ENCODE measurements at regions not wholly inside any gene's neighbourhood (a gene's known extent, or its start where the extent isn't known, plus 50 kb on each side); places are given as distances from the start of the nearest gene placed in this dataset.

DNA sequence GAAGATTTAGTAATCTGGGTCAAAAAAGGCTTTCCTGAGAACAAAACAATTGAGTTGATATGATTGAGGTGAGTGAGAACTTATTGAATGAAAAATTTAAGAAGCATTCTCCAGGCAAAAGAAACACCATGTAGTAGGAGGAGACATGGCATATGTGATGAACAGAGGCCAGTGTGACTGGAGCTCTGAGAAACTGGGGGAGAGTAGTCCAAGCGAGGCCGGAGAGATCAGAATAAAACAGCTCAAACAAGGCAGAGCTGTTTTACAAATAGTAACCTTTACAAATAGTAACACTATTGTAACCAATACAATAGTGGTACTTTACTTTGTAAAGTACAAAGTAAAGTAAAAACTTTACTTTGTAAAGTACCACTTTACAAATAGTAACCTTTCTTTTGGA lies 1159.1 kb downstream of the PCDH9 start:
- Mint-ChIP-seq H3K27me3 (no peaks in the 10 kb centered on the region), H3K36me3 (ENCODE audit: low read depth) (no peaks in the 10 kb centered on the region), H3K9me3 (peaks cover 4% of the 10 kb centered on the region), H3K27ac (no peak overlapping the region), H3K4me3 (no peak overlapping the region), H3K4me1 (no peaks in the 10 kb centered on the region)
- no peak for DNase-seq
- no peak for ATAC-seq

- no peak for ATAC-seq
- H3K27ac Mint-ChIP-seq, result no peak overlapping the region
- H3K4me3 Mint-ChIP-seq, result no peak overlapping the region
- no peaks in the 10 kb centered on the region for H3K4me1 Mint-ChIP-seq
- H3K9me3 Mint-ChIP-seq, result peaks cover 4% of the 10 kb centered on the region
- no peaks in the 10 kb centered on the region for H3K27me3 Mint-ChIP-seq
- DNase-seq, result no peak
- no peaks in the 10 kb centered on the region for H3K36me3 Mint-ChIP-seq (ENCODE audit: low read depth)
Measured at GRCh38 chr13:66069570-66069969, 1160.6 kb downstream of the PCDH9 start.

GRCh38 chr13:66068683-66069082 lies 1161.5 kb downstream of the PCDH9 start:
- ATAC-seq, result no peak
- DNase-seq, result no peak
- Mint-ChIP-seq H3K27me3 (no peaks in the 10 kb centered on the region), H3K9me3 (peaks cover 4% of the 10 kb centered on the region), H3K4me3 (no peak overlapping the region), H3K4me1 (no peaks in the 10 kb centered on the region), H3K27ac (no peak overlapping the region), H3K36me3 (ENCODE audit: low read depth) (no peaks in the 10 kb centered on the region)

DNA sequence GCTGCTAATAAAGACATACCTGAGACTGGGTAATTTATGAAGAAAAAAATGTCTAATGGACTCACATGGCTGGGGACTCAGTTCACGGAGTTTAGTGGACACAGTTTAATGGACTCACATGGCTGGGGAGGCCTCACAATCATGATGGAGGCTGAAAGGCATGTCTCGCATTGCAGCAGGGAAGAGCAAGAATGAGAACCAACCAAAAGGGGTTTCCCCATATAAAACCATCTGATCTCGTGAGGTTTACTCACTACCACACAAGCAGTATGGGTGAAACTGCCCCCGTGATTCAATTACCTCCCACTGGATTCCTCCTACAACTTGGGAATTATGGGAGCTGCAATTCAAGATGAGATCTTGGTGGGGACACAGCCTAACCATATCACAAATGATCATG lies 1181.2 kb downstream of the PCDH9 start:
- Mint-ChIP-seq H3K9me3 (peaks cover 5% of the 10 kb centered on the region), H3K27ac (no peak overlapping the region), H3K4me3 (no peak overlapping the region), H3K36me3 (ENCODE audit: low read depth) (no peaks in the 10 kb centered on the region), H3K27me3 (no peaks in the 10 kb centered on the region), H3K4me1 (no peaks in the 10 kb centered on the region)
- DNase-seq (no peak), ATAC-seq (no peak)

DNA sequence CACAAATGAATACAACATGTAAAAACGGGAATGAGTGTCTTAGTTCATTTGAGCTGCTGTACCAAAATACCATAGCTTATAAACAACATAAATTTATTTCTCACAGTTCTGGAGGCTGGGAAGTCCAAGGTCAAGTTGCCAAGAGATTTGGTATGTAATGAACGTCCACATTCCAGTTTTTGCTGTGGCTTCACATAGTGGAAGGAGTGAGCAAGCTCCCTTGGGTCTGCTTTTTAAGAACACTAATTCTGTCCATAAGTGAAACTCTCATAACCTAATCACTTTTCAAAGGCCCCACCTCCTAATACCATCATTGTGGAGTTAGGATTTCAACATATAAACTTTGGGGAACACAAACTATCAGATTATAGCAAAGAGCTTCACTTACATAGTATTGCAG lies 1189.6 kb downstream of the PCDH9 start:
- no peak for ATAC-seq
- no peak overlapping the region for H3K4me3 Mint-ChIP-seq
- no peaks in the 10 kb centered on the region for H3K4me1 Mint-ChIP-seq
- no peak overlapping the region for H3K27ac Mint-ChIP-seq
- no peak for DNase-seq
- no peaks in the 10 kb centered on the region for H3K36me3 Mint-ChIP-seq (ENCODE audit: low read depth)
- no peaks in the 10 kb centered on the region for H3K9me3 Mint-ChIP-seq
- H3K27me3 Mint-ChIP-seq, result no peaks in the 10 kb centered on the region

DNA sequence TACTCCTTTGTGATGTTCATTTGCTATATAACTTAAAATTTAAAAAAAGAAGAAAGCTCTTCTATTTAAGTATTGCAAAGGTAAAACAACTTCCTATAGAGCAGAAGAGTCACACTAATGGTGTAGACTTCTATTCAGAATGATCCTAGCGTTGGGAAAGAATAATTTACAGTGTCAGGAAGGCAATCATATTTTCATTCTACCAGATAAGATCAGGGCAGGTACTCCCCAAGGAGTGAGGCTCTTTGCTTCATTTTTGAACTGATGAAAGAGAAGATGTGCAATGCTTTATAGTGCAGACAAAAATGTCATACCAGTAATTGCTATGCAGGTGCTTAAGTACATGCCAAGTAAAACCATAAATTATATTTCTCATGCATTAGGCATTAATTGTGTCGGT lies 1193.0 kb downstream of the PCDH9 start:
- Mint-ChIP-seq H3K4me1 (no peaks in the 10 kb centered on the region), H3K9me3 (peaks cover 13% of the 10 kb centered on the region), H3K4me3 (no peak overlapping the region), H3K27me3 (no peaks in the 10 kb centered on the region), H3K36me3 (ENCODE audit: low read depth) (no peaks in the 10 kb centered on the region), H3K27ac (no peak overlapping the region)
- DNase-seq (no peak), ATAC-seq (no peak)

DNA sequence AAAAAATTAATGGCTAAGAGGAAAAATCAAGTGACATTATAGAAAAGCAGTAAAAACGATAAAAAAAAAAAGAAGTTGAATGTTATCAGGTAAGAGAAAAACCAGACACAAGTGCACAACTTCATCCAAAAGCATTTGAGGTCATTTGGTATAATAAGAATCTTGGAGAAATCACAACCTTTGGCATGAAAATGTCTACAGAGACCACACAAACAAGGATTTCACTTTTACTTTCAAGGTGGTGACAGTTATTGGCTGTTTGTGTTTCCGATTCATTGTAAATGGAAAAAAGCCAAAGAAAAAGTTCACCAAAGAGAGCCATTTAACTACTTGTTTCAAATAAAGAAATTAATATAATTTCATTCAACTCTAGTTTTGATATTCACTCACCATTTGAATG lies 1193.5 kb downstream of the PCDH9 start:
- H3K27me3 Mint-ChIP-seq, result no peaks in the 10 kb centered on the region
- H3K27ac Mint-ChIP-seq, result no peak overlapping the region
- H3K9me3 Mint-ChIP-seq, result peaks cover 13% of the 10 kb centered on the region
- DNase-seq (no peak), ATAC-seq (no peak)
- H3K4me1 Mint-ChIP-seq, result no peaks in the 10 kb centered on the region
- no peak overlapping the region for H3K4me3 Mint-ChIP-seq
- H3K36me3 Mint-ChIP-seq (ENCODE audit: low read depth), result no peaks in the 10 kb centered on the region

DNA sequence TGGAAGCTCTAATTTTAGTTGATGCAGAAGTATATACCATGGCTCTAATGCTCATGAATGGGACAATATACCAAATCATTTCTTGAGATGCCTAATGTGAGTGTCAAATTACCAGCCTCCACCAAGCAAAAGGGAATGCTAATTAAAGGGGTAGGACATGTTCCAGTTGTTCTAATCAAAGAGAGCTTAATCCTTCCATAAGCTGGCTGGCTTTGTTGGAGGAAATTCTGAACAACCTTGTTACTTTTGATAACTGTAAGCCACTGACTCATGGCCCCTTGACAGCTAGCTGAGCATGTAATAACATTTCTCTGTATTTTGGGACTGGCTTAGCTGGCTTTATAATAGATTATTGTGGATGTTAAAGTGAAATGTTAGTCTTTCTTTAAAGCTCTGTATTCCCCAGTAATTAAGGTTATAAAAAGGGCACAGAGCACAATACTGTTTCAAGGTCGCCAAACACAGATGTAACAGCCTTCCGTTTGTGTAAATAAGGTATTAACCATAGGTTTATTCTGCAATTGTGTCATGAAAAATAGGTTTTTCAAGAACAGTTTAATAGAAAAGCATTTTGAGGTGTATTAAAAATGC lies 1194.0 kb downstream of the PCDH9 start:
- DNase-seq (no peak), ATAC-seq (no peak)
- Mint-ChIP-seq H3K4me1 (no peaks in the 10 kb centered on the region), H3K36me3 (ENCODE audit: low read depth) (no peaks in the 10 kb centered on the region), H3K27me3 (no peaks in the 10 kb centered on the region), H3K9me3 (peaks cover 13% of the 10 kb centered on the region), H3K27ac (no peak overlapping the region), H3K4me3 (no peak overlapping the region)

DNA sequence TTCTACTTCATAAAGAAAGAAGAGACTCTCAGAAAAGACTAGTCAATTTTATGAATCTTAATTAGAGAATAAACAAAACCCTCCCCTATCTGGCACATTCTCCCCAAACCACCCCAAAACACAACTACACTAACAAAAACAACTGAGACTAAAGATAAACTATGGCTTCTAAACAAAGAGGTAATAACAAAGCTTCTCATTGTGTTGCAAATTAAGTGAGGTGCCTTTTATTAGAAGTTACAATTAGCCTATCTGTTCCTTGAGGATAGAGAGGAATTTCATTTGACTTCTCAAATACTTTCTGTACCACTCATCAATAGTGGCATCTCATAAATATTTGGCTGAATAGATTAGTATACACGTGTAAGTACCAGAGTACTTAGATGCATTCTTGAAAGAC lies 1196.2 kb downstream of the PCDH9 start:
- Mint-ChIP-seq H3K36me3 (ENCODE audit: low read depth) (no peaks in the 10 kb centered on the region), H3K9me3 (peaks cover 13% of the 10 kb centered on the region), H3K4me1 (no peaks in the 10 kb centered on the region), H3K27ac (no peak overlapping the region), H3K4me3 (no peak overlapping the region), H3K27me3 (no peaks in the 10 kb centered on the region)
- ATAC-seq (no peak), DNase-seq (no peak)

GRCh38 chr13:66021846-66022245 lies 1208.3 kb downstream of the PCDH9 start:
- H3K36me3 Mint-ChIP-seq (ENCODE audit: low read depth), result no peaks in the 10 kb centered on the region
- no peak overlapping the region for H3K27ac Mint-ChIP-seq
- H3K27me3 Mint-ChIP-seq, result no peaks in the 10 kb centered on the region
- no peak overlapping the region for H3K4me3 Mint-ChIP-seq
- peaks cover 4% of the 10 kb centered on the region for H3K9me3 Mint-ChIP-seq
- no peak for ATAC-seq
- no peak for DNase-seq
- no peaks in the 10 kb centered on the region for H3K4me1 Mint-ChIP-seq

- H3K4me3 Mint-ChIP-seq, result no peak overlapping the region
- no peaks in the 10 kb centered on the region for H3K27me3 Mint-ChIP-seq
- H3K27ac Mint-ChIP-seq, result no peak overlapping the region
- ATAC-seq, result no peak
- no peaks in the 10 kb centered on the region for H3K4me1 Mint-ChIP-seq
- peaks cover 12% of the 10 kb centered on the region for H3K9me3 Mint-ChIP-seq
- no peak for DNase-seq
- no peaks in the 10 kb centered on the region for H3K36me3 Mint-ChIP-seq (ENCODE audit: low read depth)
Measured at GRCh38 chr13:66014771-66015170, 1215.4 kb downstream of the PCDH9 start.

DNA sequence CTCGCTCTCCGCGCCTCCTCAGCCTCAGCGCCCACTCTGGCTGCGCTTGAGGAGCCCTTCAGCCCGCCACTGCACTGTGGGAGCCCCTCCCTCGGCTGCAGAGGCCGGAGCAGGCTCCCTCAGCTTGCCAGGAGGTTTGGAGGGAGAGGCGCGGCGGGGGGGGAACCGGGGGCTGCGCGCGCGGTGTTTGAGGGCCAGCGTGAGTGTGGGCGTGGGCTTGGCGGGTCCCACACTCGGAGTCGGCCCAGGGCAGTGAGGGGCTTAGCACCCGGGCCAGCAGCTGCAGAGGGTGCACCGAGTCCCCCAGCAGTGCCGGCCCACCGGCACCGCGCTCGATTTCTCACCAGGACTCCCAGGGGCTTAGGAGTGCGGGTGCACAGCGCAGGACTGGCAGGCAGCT lies 1220.9 kb downstream of the PCDH9 start:
- H3K4me3 Mint-ChIP-seq, result no peak overlapping the region
- no peaks in the 10 kb centered on the region for H3K27me3 Mint-ChIP-seq
- H3K9me3 Mint-ChIP-seq, result peaks cover 18% of the 10 kb centered on the region
- no peaks in the 10 kb centered on the region for H3K4me1 Mint-ChIP-seq
- no peak for DNase-seq
- no peak overlapping the region for H3K27ac Mint-ChIP-seq
- H3K36me3 Mint-ChIP-seq (ENCODE audit: low read depth), result no peaks in the 10 kb centered on the region
- no peak for ATAC-seq

DNA sequence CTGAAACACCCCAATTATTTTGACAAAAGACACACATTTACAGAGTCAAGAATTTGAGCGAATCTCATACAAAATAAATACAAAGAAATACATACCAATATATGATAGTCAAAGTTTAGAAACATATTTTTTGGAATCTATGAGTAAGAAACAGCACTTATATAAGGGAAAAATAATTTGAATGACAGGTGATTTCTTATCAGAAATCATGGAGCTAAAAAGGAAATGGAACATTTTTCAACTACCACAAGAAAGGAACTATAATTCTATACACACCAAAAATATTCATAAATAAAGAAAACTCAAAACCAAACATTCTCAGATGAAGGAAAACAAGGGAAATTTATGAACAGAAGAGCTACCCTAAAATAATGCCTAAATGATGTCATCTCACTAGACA lies 1226.6 kb downstream of the PCDH9 start:
- H3K4me1 Mint-ChIP-seq, result no peaks in the 10 kb centered on the region
- H3K4me3 Mint-ChIP-seq, result no peak overlapping the region
- H3K9me3 Mint-ChIP-seq, result peaks cover 18% of the 10 kb centered on the region
- ATAC-seq (no peak), DNase-seq (no peak)
- H3K27me3 Mint-ChIP-seq, result no peaks in the 10 kb centered on the region
- H3K27ac Mint-ChIP-seq, result no peak overlapping the region
- H3K36me3 Mint-ChIP-seq (ENCODE audit: low read depth), result no peaks in the 10 kb centered on the region

DNA sequence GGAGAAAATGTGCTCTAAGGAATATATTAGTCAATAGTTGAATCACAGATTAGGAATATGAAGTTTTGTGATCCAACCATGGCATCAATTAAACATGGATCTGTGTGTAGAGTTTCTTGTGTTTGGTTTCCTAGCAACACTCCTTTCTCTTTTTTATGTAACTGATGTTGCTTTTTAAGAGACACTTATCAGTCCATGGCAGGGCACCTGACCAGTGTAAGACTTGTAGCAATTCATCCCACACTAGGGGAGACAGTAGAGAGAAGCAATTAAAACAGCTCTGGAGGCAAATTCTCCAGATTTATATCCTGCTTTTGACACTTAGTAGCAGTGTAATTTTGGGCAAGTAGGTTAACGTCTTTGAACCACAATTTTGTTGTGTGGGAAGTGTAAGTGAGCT lies 1229.0 kb downstream of the PCDH9 start:
- no peaks in the 10 kb centered on the region for H3K4me1 Mint-ChIP-seq
- no peaks in the 10 kb centered on the region for H3K36me3 Mint-ChIP-seq (ENCODE audit: low read depth)
- peaks cover 17% of the 10 kb centered on the region for H3K9me3 Mint-ChIP-seq
- no peak overlapping the region for H3K4me3 Mint-ChIP-seq
- no peak for DNase-seq
- H3K27ac Mint-ChIP-seq, result no peak overlapping the region
- no peaks in the 10 kb centered on the region for H3K27me3 Mint-ChIP-seq
- ATAC-seq, result no peak

GRCh38 chr13:65999411-65999810 lies 1230.7 kb downstream of the PCDH9 start:
- H3K27me3 Mint-ChIP-seq, result no peaks in the 10 kb centered on the region
- DNase-seq (no peak), ATAC-seq (no peak)
- H3K4me3 Mint-ChIP-seq, result no peak overlapping the region
- no peak overlapping the region for H3K27ac Mint-ChIP-seq
- no peaks in the 10 kb centered on the region for H3K4me1 Mint-ChIP-seq
- H3K9me3 Mint-ChIP-seq, result peaks cover 14% of the 10 kb centered on the region
- no peaks in the 10 kb centered on the region for H3K36me3 Mint-ChIP-seq (ENCODE audit: low read depth)

DNA sequence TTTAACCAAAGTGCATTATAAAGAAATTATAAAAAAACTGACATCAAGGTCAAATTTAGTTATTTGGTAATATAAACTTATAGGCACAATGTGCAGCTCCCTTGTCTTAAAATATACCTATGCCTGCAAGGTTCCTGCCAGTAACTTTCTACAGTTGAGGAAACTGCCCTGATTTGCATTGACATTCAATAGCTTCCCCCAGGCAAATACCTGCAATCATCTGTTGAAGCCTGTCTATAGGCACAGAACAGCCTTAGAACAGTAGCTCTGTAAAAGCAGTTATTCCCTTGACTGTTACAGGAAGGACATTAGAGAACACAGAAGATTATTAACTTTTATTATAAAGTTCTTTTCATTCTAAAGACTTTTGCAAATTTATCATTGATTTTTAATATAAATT lies 1239.5 kb downstream of the PCDH9 start:
- no peaks in the 10 kb centered on the region for H3K9me3 Mint-ChIP-seq
- H3K36me3 Mint-ChIP-seq (ENCODE audit: low read depth), result no peaks in the 10 kb centered on the region
- no peak overlapping the region for H3K27ac Mint-ChIP-seq

More for the DNA sequence above, 1239.5 kb downstream of the PCDH9 start:
- no peak overlapping the region for H3K4me3 Mint-ChIP-seq
- DNase-seq, result no peak
- H3K4me1 Mint-ChIP-seq, result no peaks in the 10 kb centered on the region
- no peak for ATAC-seq
- no peaks in the 10 kb centered on the region for H3K27me3 Mint-ChIP-seq
